H1 (cell line): ENCODE measurements at regions not wholly inside any gene's neighbourhood (a gene's known extent, or its start where the extent isn't known, plus 50 kb on each side); places are given as distances from the start of the nearest gene placed in this dataset.

Source experiments
- CHD2 ChIP-seq: IDR thresholded peaks from 2 replicates; pipeline ENCODE4 v1.6.1; 2012; ENCODE audit warnings: low read length, improper control_type of control experiment
- CTCF ChIP-seq, 3 experiments: IDR thresholded peaks; 1 replicate in 2 of 3; 2 replicates in 1 of 3; pipeline versions ENCODE4 v1.5.1 to v1.6.1; 2011; ENCODE audit warnings: low read length in 3 of 3, mild to moderate bottlenecking in 3 of 3, inconsistent platforms in 2 of 3, low read depth in 1 of 3, moderate library complexity in 1 of 3; ENCODE audit not compliant: insufficient read depth in 1 of 3; ENCODE audit errors: control extremely low read depth in 1 of 3
- EZH2 ChIP-seq: fragments of 200-600 bp; sonication (generic); IDR thresholded peaks from 2 replicates; pipeline ENCODE4 v1.7.1; 2012; ENCODE audit warnings: low read depth, mild to moderate bottlenecking, moderate library complexity, low read length, inconsistent platforms; ENCODE audit not compliant: severe bottlenecking
- KDM5A ChIP-seq: fragments of 200-600 bp; IDR thresholded peaks from 2 replicates; pipeline ENCODE4 v1.7.1; 2012; ENCODE audit warnings: mild to moderate bottlenecking, low read length, inconsistent platforms, mixed read lengths
- MAFK ChIP-seq: IDR thresholded peaks from 2 replicates; pipeline ENCODE4 v1.6.1; 2012; ENCODE audit warnings: low read depth, mild to moderate bottlenecking, improper control_type of control experiment, low read length
- MAX ChIP-seq: IDR thresholded peaks from 2 replicates; pipeline ENCODE4 v1.6.1; 2012; ENCODE audit warnings: inconsistent platforms
- POLR2AphosphoS5 ChIP-seq: IDR thresholded peaks from 2 replicates; pipeline ENCODE4 v1.6.1; 2011; ENCODE audit warnings: low read depth, low read length
- SIRT6 ChIP-seq: IDR thresholded peaks from one replicate; pipeline ENCODE4 v1.7.1; 2012; ENCODE audit warnings: low read length, inconsistent platforms
- TAF7 ChIP-seq: optimal IDR thresholded peaks from 2 replicates; pipeline ENCODE3; 2011; ENCODE audit warnings: low read depth, mild to moderate bottlenecking, inconsistent platforms, low read length, moderate library complexity, borderline replicate concordance
- TF ChIP-seq, protein P1 (sequence below): IDR thresholded peaks from 2 replicates; pipeline ENCODE4 v1.6.1; 2011; ENCODE audit warnings: low read length, improper control_type of control experiment

DNA sequence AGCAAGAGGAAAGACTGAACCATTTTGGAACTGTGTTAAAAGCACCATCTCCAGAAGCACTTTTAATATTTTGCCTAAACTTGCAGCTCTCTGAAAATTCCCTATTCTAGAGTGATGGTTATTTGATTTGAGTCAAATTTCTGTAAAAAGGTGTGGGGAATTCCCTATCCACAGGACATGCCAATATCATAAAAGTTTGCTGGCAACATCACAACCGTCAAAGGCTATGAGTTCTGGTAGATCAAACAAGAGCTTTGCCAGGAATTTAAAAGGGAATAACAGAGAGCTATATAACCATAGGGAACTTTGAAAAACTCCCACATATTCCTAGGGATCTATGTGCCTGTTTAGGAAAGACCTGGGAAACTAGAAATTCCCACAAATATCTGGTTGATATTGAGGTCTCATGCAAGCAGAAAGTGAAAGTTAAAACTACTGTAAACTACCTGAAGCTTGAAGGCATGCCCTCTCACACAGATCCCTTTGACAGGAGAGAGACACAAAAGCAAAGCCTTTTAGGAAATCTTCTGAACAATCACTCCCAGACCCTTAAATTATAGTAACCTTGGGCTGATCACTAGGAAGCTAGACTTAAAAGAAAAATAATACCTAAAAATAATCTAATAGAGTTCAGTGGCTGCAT is 549.9 kb downstream of the ANXA1 start:
- TF ChIP-seq SIRT6 (no peak), EZH2 (no peak), MAFK (no peak), POLR2AphosphoS5 (no peak), CTCF (IDR thresholded peaks at IDR 0.05; ENCODE audit: control extremely low read depth in 1 of 3, insufficient read depth in 1 of 3, low read depth in 1 of 3, low read length in 3 of 3) (no peak), MAX (no peak), TAF7 (no peak), CHD2 (no peak), KDM5A (no peak)
- TF ChIP-seq, protein P1, sequence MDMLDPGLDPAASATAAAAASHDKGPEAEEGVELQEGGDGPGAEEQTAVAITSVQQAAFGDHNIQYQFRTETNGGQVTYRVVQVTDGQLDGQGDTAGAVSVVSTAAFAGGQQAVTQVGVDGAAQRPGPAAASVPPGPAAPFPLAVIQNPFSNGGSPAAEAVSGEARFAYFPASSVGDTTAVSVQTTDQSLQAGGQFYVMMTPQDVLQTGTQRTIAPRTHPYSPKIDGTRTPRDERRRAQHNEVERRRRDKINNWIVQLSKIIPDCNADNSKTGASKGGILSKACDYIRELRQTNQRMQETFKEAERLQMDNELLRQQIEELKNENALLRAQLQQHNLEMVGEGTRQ: no peak
